ENCODE measurements at regions not wholly inside any gene's neighbourhood (a gene's known extent, or its start where the extent isn't known, plus 50 kb on each side); places are given as distances from the start of the nearest gene placed in this dataset.

GRCh38 chrX:104307341-104307740 is 52.6 kb upstream of the ESX1 start:
- no peak for DNase-seq (ENCODE audit: low spot score)

- no peak for DNase-seq (ENCODE audit: low spot score)
These were observed 51.4 kb upstream of the ESX1 start for GRCh38 chrX:104306180-104306579.

Measured in CD4-positive, alpha-beta T cell treated with Interleukin-6 at 100 ng/mL for 8 hours (primary cell).